ENCODE measurements at regions not wholly inside any gene's neighbourhood (a gene's known extent, or its start where the extent isn't known, plus 50 kb on each side); places are given as distances from the start of the nearest gene placed in this dataset.
A peak's percentile ranks its signal among the peaks of the same experiment; 100 is the strongest.
"Not testable (repeated sequence)": the region's sequence is repeated elsewhere in the genome, so short reads cannot be mapped to it uniquely, and the experiment has no call there.

DNA sequence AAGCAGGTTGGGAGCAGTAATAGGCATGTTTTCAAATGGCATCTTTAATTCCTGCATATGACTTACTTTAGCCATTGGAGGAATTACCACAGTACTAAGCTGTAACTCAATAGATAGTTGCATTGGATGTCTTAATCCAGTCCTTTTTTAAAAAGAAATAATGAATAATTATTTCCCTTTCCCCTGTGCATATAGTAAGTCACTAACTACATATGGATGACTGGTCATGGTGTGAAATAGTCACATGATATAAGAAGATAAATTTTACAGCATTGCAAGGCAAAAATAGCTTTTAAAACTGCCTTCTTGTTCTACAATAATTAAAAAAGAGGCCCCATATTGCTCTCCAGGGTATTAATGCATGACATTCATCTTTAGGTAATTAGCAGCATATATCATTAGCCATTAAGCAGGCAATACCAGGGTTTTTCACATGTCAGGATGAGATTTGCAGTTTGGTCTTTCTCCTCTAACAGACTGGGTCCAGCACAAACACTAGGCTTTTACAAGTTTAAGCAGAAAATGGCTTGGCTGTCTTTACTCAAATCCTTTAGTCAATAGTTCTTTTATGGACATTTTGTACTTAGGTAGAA, 606.4 kb upstream of the RORB start:
- DNase-seq = no peak

GRCh38 chr9:73892335-73892734, 604.8 kb upstream of the RORB start:
- DNase-seq = no peak

DNA sequence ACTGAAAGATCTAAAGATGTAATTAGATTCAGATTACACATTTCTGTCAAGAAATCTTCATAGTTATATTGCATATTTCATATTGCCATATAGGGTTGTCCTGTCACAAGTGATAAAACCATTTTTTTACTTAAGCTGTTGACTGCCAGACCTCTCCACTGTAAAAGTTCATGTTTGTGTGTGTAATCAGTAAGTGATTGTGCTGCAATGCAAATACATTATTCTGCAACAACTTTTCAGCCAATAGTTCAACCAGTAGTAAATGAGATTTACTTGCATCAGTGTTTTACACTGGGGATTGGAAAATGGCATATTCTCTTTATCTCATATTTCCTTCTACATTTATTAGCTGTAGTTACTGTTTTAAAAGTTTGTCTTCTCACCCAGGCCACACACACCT, 603.9 kb upstream of the RORB start:
- DNase-seq = no peak

- DNase-seq = no peak
Measured at GRCh38 chr9:73896061-73896460, 601.1 kb upstream of the RORB start.

GRCh38 chr9:73906671-73907070, 590.5 kb upstream of the RORB start:
- no peak for DNase-seq

GRCh38 chr9:73911804-73912203, 585.3 kb upstream of the RORB start:
- DNase-seq = no peak

DNA sequence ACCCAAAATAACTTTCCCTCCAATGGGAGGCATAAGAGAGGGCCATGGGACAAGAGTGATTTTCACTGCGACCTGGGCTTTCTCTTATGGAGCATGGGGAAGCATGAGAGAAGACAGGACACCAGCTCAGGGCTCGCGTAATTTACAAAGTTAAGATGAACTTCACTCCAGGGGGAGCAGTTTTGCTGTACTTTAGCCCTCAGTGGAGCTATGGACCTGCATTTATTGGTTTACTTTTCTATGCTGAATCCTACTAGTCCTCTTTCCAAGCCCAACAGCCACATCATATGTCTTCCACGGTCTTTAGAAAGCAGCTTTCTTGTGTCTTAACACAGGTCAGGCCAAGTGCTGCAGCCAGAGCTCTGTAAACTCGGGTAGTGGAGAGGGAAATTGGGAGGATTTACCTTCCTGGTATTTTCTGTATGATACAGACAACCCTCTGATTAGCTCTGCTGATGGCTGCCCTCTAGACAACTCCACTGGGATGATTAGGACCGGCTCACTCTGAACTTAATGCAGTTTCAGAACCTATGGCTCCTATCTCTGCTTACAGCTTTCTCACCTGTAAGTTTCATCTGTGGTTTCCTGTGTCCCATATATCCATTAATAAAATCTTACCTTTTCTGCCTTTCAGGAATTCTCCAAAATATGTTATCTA, 581.0 kb upstream of the RORB start:
- no peak for DNase-seq

- no peak for DNase-seq
Measured at GRCh38 chr9:73919712-73920111, 577.4 kb upstream of the RORB start.

DNA sequence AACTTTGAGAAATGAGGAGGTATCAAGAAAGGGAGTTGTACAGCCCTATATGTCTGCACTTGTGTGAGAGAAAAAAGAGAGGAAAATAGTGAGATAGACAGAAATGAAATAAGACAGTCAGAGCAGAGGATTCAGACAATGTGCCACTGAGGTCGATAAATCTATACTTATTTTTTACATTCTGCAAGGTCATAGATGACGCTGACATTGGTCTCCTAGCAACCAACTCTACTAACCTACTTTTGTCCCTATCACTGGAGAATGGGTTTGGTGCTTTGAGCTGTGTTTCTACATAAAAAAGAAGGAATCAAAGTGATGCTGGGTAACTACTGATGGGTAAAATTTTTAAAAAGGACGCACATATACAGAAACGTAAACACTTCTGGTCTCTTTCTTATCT, 573.3 kb upstream of the RORB start:
- no peak for DNase-seq

- DNase-seq = no peak
Measured at GRCh38 chr9:73951147-73951546, 546.0 kb upstream of the RORB start.

DNA sequence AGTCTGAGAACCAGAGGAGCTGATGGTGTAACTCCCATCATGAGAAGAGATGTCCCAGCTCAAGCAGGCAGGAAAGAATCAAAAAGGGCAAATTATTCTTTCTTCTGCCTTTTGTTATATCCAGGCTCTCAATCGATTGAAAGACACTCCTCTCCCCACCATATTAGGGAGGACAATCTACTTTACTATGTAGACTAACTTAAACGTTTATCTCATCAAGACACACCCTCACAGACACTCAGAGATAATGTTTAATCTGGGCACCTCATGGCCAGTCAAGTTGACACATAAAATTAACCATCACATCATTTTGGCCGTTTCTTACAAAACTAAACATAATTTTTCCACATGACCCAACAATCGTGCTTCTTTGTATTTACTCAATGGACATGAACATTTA, 534.3 kb upstream of the RORB start:
- DNase-seq = no peak

- no peak for DNase-seq
Measured at GRCh38 chr9:73969936-73970335, 527.2 kb upstream of the RORB start.

DNA sequence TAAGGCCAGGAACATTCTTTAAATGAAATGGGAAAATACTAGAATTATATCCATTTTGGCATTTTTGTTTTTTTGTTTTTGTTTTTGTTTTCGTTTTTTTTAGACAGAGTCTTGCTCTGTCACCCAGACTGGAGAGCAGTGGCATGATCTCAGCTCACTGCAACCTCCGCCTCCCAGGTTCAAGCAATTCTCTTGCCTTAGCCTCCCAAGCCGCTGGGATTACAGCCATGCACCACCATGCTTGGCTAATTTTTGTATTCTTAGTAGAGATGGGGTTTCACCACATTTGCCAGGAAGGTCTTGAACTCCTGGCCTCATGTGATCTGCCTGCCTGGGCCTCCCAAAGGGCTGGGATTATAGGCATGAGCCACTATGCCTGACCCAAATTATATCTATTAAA, 520.7 kb upstream of the RORB start:
- not testable (repeated sequence) for DNase-seq

DNA sequence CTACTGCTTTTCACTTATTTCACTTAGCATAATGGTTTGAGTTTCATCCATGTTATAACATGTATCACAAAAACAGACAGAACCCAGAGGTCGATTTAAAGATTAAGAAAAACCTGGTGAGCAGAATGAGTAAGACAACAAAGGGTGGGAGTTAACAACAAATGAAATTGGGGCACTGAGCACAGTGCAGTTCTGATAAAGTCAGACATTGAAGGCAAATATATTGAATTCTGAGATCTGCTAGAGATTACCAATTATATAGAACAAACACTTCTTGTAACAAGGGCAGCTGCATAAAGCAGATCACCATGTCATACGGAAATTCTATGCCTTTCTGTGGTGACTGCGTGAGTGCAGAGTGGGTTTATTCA, 517.3 kb upstream of the RORB start:
- no peak for DNase-seq

GRCh38 chr9:73980754-73981153, 516.4 kb upstream of the RORB start:
- DNase-seq = no peak

DNA sequence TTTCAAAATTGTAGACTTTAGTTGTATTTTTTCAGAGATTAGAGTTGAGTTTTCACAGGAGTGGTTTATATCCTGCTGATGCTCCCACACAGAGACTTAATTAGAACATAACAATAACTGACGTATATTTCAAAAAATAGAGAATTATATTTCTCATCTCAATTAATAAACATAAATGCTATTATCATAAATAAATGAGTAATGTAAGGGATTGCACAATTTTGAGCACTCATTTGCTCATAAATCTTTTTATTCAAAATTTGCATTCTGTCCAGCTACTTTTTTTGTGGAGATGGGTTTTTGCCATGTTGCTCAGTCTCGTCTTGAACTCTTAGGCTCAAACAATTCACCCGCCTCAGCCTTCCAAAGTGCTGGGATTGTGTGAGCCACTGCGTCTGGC, 515.7 kb upstream of the RORB start:
- no peak for DNase-seq

- DNase-seq = no peak
Measured at GRCh38 chr9:73995836-73996235, 501.3 kb upstream of the RORB start.

GRCh38 chr9:73996844-73997243, 500.3 kb upstream of the RORB start:
- no peak for DNase-seq

- no peak for DNase-seq
Measured at GRCh38 chr9:74001382-74001781, 495.8 kb upstream of the RORB start.

GRCh38 chr9:74006935-74007334, 490.2 kb upstream of the RORB start:
- DNase-seq = no peak

DNA sequence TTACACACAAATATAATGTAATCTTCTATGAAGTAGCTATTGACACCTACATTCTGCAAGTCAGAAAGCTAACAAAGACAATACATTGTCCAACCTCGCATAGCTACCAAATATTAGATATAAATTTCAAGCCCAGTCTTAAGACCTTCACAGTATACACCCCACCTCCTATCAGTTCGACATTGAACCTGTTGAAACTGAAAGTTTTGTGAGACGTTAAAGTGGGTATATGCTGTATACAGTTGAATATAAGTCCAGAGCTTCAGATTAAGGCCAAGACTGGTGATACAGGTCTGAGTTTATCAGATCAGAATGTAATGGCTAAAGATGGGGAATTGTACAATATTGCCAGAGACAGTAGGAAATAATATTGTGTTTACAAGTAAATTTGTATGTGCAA, 489.3 kb upstream of the RORB start:
- DNase-seq = no peak

- DNase-seq = no peak
Measured at GRCh38 chr9:74016004-74016403, 481.1 kb upstream of the RORB start.

DNA sequence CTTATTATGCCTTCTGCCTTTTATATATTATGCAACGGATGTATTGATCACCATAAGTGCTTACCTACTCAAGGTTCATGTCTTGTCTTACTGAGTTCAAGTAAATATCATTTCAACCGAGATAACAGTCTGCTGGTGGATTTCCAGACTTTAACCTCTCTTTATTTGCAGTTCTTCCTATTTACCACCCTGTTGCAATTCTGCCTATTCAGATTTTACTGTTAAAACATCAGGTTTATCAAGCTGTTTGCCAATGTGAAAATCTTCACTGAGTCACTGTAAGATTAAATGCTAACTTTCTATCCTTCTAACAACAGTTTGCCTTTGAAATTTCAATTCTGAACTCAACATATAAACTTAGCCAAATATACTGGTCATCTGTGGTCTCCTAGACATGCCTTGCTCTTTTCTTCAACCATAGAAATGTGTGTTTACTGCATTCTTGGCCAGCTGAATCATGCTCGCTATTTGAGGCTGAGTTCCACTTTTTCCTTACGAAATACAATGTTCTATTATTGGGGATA, 471.7 kb upstream of the RORB start:
- DNase-seq = no peak

DNA sequence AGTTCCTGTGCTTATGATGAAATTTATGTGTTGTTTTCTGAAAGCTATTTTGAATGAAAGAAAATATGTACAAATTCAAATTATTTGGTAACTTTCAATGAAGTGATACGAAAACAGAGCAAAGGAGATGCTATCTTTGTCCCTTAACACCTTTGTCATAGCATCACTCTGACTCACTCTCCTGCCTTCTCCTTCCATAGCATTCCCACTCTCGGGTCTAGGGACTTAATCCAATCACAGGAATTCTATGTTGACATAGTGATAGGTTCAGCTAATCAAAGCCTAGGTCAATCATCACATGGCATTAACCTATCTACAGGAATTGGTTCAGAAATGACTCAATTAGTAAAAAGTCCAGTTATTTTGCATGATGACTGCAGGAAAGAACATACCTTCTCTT, 464.7 kb upstream of the RORB start:
- DNase-seq = no peak

DNA sequence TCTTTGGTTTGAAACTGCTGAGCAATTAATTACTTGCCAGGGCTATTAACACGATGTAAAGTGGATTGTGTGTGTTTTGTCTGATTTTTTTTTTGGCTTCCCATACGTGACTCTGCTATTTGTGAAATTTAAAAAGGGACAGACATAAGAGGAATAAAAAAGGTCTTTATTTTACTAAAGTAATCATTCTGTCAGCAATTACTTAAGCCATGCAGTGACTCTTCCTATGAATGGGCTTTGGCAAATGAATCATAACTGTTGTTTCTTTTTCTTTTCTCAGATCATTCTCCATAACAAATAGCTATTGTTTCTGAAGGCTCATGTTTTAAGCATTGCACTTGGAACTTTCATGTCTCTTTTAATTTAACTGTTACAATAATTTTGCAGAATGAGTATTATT, 461.3 kb upstream of the RORB start:
- peak; percentile 32 for DNase-seq
